Subcutaneous abdominal adipose tissue (tissue), 5 donors: ENCODE measurements at regions not wholly inside any gene's neighbourhood (a gene's known extent, or its start where the extent isn't known, plus 50 kb on each side); places are given as distances from the start of the nearest gene placed in this dataset.

Experiments used
- H3K27ac ChIP-seq: one replicate; pipeline ENCODE4 v1.7.0; 2013; ENCODE audit warnings: low read depth, mild to moderate bottlenecking, inconsistent platforms, low read length, moderate library complexity
- H3K27me3 ChIP-seq, 5 donors: one replicate each; pipeline ENCODE4 v1.7.0; 2013; ENCODE audit warnings: low read length in 5 of 5, inconsistent platforms in 1 of 5; ENCODE audit not compliant: control insufficient read depth in 5 of 5, insufficient read depth in 4 of 5
- H3K36me3 ChIP-seq, 5 donors: one replicate each; pipeline ENCODE4 v1.7.0; 2013; ENCODE audit warnings: low read length in 5 of 5; ENCODE audit not compliant: control insufficient read depth in 5 of 5, insufficient read depth in 5 of 5
- H3K4me1 ChIP-seq, 5 donors: one replicate each; pipeline ENCODE4 v1.7.0; 2013; ENCODE audit warnings: low read length in 5 of 5, mild to moderate bottlenecking in 3 of 5, moderate library complexity in 1 of 5; ENCODE audit not compliant: control insufficient read depth in 5 of 5, insufficient read depth in 5 of 5
- H3K4me3 ChIP-seq, 5 donors: one replicate each; pipeline ENCODE4 v1.7.0; 2013; ENCODE audit warnings: low read length in 5 of 5, low read depth in 1 of 5
- H3K9ac ChIP-seq, 5 donors: one replicate each; pipeline ENCODE4 v1.7.0; 2013; ENCODE audit warnings: low read length in 5 of 5, mild to moderate bottlenecking in 4 of 5, moderate library complexity in 3 of 5
- H3K9me3 ChIP-seq, 5 donors: one replicate each; pipeline ENCODE4 v1.7.0; 2013; ENCODE audit warnings: low read length in 5 of 5; ENCODE audit not compliant: control insufficient read depth in 5 of 5
- donor health status: healthy.
- donor health status: healthy.
- donor health status: healthy.
- donor health status: healthy.
- donor health status: healthy.

DNA sequence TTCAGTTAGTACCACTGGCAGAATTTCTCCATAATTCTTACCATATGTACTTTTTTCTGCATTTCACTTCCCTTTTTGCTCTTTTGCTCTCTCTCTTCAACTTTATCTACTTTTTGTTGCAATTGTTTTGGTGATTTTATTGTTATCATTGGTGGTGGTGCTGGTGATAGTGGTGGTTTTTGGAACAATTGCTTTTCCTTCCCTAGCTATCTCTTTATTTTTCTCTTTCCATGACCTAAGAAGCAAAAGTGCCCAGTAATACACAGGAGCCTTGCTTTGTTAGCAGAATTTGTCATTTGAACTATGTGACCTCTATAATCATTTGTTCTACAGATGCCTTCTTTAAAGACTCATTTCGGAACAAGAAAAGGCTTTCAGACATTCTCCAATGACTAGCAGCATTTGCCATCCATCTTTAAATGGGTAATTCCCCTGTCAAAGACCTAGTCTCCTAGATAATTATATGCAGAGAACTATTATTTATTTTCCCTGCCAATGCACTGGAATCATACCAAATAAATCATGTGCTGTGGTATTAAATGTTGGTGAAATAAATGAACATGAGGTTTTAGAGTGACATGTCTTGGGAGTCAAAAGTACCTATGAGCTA lies 154.5 kb downstream of the GASK1B start:
- Histone ChIP-seq H3K9me3 (no peaks in the 10 kb centered on the region), H3K27me3 (no peaks in the 10 kb centered on the region), H3K9ac (no peak overlapping the region), H3K27ac (no peak overlapping the region), H3K4me3 (no peak overlapping the region), H3K4me1 (peaks cover 0 to 23% (median 6%) of the 10 kb centered on the region in 5 donors), H3K36me3 (no peaks in the 10 kb centered on the region)

DNA sequence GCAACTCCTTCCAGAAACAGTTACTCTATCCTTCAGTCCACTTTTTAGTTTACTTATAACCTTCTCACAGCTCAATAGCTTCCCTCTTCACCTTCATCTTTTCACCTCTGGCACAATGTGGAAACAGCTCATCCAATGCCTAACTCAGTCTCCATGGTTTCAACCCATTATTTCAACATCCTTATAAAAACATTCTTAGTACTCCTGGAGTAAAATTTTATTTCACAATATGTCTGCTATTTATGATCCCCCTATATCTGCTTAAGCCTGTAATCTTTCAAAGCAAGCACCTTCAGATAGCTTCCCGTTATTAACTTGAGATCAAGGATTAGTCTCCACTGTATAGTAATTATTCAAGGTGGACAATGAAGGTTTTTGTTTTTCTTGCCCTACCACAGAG lies 156.3 kb downstream of the GASK1B start:
- Histone ChIP-seq H3K27me3 (no peaks in the 10 kb centered on the region), H3K4me1 (peaks cover 0 to 23% (median 6%) of the 10 kb centered on the region in 5 donors), H3K27ac (no peak overlapping the region)

DNA sequence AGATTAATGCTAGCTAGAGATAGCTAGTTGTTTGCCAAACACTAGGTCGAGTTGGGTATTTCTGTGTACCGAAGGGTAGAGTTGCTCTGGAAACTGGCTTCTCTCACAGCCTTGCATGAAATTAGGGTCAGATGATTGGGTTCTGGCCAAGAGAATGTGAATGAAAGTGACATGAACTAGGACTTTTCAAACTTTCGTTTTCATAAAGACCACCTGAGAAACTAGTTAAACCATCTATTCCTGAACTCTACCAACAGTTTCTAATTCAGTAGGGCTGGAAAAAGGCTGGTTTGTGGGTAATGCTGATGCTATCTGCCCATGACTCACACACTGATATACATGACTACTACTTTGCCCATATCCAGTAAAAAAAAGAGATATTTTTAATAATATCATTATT lies 157.6 kb downstream of the GASK1B start:
- Histone ChIP-seq H3K4me1 (peaks cover 0 to 18% (median under 1%) of the 10 kb centered on the region in 5 donors), H3K9ac (no peak overlapping the region), H3K27ac (no peak overlapping the region), H3K9me3 (no peaks in the 10 kb centered on the region), H3K36me3 (no peaks in the 10 kb centered on the region), H3K4me3 (no peak overlapping the region), H3K27me3 (no peaks in the 10 kb centered on the region)

More for the DNA sequence above, 156.3 kb downstream of the GASK1B start:
- H3K9ac ChIP-seq, result no peak overlapping the region
- no peaks in the 10 kb centered on the region for H3K9me3 ChIP-seq
- H3K36me3 ChIP-seq, result no peaks in the 10 kb centered on the region
- H3K4me3 ChIP-seq, result no peak overlapping the region

DNA sequence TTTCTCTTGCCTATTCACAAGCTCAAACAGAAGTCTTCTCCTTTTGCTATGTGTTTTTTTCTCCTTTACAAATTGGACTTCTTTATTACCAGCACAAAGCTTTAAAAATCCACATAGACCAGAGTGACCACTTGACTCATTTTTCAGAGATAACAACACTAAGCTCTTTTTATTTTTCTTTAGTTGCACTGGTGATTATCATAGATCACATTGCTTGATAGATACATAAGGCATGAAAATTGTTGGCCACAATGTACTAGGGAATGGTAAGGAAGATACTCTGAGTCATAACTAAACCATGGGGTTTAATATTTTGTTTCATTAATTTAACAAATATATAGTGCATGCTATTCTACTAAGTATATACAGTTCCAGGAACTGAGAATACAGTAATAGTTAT lies 159.0 kb downstream of the GASK1B start:
- Histone ChIP-seq H3K36me3 (no peaks in the 10 kb centered on the region), H3K27me3 (no peaks in the 10 kb centered on the region), H3K9ac (no peak overlapping the region), H3K4me3 (no peak overlapping the region), H3K27ac (no peak overlapping the region), H3K4me1 (peaks cover 0 to 15% (median 2%) of the 10 kb centered on the region in 5 donors), H3K9me3 (no peaks in the 10 kb centered on the region)

DNA sequence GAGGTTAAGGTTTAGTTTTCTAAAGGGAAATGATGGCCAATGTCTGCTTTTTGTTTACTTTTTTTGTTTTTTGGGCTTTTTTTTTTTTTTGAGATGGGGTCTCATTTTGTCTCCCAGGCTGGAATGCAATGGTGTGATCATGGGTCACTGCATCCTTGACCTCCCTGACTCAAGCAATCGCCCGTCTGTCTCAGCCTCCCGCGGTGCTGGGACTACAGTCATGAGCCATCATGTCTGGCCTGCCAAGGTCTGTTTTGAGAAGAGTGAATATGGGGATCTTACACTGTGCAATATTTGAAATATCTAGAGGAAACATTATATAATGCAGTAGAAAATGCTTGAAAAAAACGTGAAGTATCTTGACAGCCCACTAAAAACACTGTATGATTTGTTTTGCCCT lies 162.5 kb downstream of the GASK1B start:
- Histone ChIP-seq H3K9me3 (no peaks in the 10 kb centered on the region), H3K4me1 (peaks cover 4 to 35% (median 12%) of the 10 kb centered on the region in 5 donors), H3K4me3 (no peak overlapping the region), H3K9ac (no peak overlapping the region), H3K27me3 (no peaks in the 10 kb centered on the region), H3K27ac (no peak overlapping the region), H3K36me3 (no peaks in the 10 kb centered on the region)

DNA sequence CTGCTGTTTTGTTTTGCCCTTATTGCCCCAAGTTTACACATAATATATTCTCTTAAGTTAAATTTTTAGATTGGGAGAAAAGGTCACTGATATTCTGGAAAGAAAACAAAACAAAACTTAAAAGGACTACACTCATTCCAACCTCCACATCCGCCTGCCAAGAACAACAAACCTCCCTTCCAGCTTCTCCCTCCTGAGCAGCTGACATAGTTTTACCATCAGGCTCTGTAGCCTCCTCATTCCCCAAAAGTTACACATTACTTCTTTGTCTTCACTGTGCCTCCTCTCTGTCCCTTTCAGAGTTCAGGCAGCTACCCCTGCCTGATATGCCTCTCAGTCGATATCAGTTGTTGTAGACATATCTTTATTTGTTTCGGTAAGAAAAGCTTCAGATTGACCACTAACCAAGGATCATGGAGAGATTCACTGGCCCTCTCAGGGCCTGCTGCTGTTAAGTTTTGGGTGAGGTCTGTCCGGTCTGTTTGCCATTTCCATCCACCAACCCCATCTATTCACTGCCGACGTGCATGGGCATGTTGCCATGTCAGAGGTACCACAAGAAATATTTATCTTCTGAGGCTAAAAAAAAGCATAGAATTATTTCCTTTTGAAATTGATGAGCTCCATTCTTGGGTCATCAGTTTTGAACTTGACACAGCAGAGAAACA lies 164.1 kb downstream of the GASK1B start:
- Histone ChIP-seq H3K4me3 (no peak overlapping the region), H3K9ac (no peak overlapping the region), H3K36me3 (no peaks in the 10 kb centered on the region), H3K27ac (no peak overlapping the region), H3K9me3 (no peaks in the 10 kb centered on the region), H3K4me1 (peaks cover 4 to 38% (median 12%) of the 10 kb centered on the region in 5 donors), H3K27me3 (no peaks in the 10 kb centered on the region)

DNA sequence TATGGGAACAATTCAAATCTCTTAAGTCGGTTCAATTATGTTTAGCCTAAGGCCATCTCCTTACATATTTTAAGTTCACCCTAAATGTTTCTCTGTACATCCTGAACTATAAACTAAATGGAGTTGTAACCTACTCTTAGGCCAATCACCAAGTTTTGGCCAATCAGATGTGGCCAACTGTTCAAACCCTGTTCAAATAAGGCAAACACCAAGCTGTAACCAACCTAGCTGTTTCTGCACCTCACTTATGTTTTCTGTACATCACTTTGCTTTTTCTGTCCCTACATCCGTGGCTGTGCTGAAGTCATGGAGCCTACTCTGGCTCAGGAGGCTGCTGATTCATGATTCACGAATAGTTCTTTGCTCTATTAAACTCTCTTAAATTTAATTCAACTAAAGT lies 165.3 kb downstream of the GASK1B start:
- Histone ChIP-seq H3K4me1 (peaks cover 4 to 38% (median 12%) of the 10 kb centered on the region in 5 donors), H3K27ac (no peak overlapping the region)

DNA sequence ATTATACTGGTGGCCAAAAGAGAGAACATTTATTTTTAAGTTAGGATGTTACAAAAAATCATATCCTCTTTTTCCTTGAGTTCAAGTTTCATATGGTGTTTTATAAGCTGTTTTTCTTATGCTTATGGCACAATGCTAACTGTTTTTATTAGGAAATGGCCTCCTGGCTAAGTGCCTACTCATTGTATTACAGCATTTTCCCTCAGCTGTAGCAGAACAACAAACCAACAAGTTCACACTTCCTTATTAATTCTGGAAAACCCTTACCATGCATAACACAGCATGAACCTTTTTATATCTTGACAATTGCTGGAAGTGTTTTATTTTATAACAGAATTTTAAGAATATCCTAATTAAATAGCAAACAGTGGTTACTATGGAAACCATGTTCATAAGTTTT lies 165.8 kb downstream of the GASK1B start:
- H3K4me1 ChIP-seq, result peaks cover 4 to 38% (median 13%) of the 10 kb centered on the region in 5 donors
- H3K9ac ChIP-seq, result no peak overlapping the region
- no peak overlapping the region for H3K27ac ChIP-seq

More for the DNA sequence above, 165.3 kb downstream of the GASK1B start:
- H3K9ac ChIP-seq, result no peak overlapping the region
- no peaks in the 10 kb centered on the region for H3K36me3 ChIP-seq
- no peaks in the 10 kb centered on the region for H3K9me3 ChIP-seq
- H3K4me3 ChIP-seq, result no peak overlapping the region
- H3K27me3 ChIP-seq, result no peaks in the 10 kb centered on the region

DNA sequence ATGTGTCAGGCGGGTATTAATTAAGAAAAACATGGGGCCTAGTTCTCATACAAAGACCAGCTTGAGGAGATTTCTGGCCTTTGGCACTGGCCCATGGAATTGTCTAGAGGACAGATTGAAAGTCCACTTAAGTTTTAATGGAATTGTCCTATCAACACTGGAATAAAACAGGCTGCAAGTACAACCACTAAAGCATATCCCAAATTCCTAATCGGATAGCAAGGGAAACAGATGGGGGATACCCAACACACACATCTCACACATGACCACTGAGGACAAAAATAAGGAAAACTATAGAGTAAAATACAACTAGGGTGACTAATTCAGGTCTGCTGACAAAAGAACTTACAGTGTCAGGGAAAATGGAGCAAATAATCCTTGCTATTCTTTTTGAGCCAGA lies 167.8 kb downstream of the GASK1B start:
- no peak overlapping the region for H3K9ac ChIP-seq
- H3K4me3 ChIP-seq, result no peak overlapping the region
- H3K36me3 ChIP-seq, result no peaks in the 10 kb centered on the region
- peaks cover 4 to 38% (median 17%) of the 10 kb centered on the region in 5 donors for H3K4me1 ChIP-seq
- no peaks in the 10 kb centered on the region for H3K9me3 ChIP-seq
- H3K27ac ChIP-seq, result no peak overlapping the region
- no peaks in the 10 kb centered on the region for H3K27me3 ChIP-seq

More for the DNA sequence above, 165.8 kb downstream of the GASK1B start:
- Histone ChIP-seq H3K36me3 (no peaks in the 10 kb centered on the region), H3K9me3 (no peaks in the 10 kb centered on the region), H3K27me3 (no peaks in the 10 kb centered on the region), H3K4me3 (no peak overlapping the region)

DNA sequence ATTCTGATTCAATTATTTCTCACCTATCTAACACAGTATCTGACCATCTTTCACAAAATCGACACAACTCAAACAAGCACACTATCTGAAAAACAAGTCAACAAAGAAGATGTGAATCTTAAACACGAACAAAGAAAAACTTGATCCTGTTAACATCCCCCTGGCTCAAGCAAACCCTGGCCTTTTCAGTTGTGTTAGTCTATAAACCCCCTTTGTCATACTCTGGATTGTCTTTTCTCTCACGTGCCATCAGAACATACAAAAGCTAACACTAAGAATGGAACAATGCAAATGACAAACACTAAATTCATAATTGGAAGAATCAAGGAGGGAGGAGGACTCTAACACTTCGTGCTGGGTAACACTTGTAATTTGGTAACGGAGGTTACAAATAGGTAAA lies 168.7 kb downstream of the GASK1B start:
- Histone ChIP-seq H3K36me3 (no peaks in the 10 kb centered on the region), H3K27me3 (no peaks in the 10 kb centered on the region), H3K4me3 (no peak overlapping the region), H3K4me1 (peaks cover 4 to 37% (median 17%) of the 10 kb centered on the region in 5 donors), H3K9ac (no peak overlapping the region), H3K9me3 (no peaks in the 10 kb centered on the region), H3K27ac (no peak overlapping the region)
